ENCODE measurements at regions not wholly inside any gene's neighbourhood (a gene's known extent, or its start where the extent isn't known, plus 50 kb on each side); places are given as distances from the start of the nearest gene placed in this dataset.

DNA sequence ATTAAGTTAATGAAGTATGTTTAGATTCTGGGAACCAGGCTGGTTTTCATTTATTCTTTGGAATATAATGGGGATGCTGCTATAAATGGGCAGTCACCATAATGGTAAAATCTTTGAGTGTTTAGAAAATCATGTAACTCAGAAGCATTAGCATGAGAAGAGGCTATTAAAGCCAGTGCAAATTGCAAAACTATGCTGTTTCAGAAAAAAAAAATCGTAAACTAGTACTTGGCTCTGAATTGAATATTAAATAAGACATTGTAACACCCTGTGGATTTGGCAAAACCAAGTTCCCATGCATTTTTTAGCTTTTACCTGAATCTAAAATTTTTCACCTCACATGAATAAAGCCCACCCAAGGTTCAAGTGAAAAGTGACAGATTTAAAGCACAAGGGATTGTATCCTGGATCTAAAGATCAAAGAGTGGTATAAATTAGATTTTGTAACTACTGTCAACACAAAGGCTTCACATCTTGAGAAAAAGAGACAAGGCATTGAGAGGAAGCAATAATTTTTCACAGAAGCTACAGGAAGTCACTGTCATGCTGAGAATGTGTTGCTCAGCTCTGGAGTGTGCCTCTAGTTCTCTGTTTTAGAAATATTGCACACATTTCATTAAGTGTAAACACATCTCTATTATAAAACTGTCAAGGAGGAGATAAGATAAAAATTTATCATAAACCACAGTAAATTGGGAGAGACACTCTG lies 142.2 kb downstream of the ABCA8 start:
- DNase-seq: no peak
- TF ChIP-seq POLR2A (IDR thresholded peaks at IDR 0.05; ENCODE audit: low read length) (no peak), GATA1 (IDR thresholded peaks at IDR 0.05; ENCODE audit: low read depth, low read length) (no peak)

DNA sequence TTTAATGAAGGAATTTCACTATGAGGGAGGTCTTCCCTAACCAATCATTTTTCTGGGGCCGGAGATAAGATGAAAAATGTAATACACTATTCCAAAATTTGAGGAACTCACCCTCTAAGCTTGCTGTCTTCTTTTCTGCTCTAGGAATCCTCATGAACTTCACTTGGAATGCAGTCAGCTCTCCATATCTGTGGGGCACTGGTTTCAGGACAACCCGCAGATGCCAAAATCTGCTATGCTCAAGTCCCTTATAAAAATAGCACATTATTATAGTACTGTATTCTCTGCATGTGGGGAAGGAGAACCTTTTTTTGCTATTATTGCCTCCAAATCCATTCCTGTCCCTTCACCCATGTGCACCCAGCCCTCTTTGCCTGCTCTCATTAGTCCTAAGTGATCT lies 146.0 kb downstream of the ABCA8 start:
- TF ChIP-seq POLR2A (IDR thresholded peaks at IDR 0.05; ENCODE audit: low read length): no peak
- TF ChIP-seq GATA1 (IDR thresholded peaks at IDR 0.05; ENCODE audit: low read depth, low read length): no peak
- DNase-seq: no peak

- DNase-seq: no peak
- no peak for TF ChIP-seq GATA1 (IDR thresholded peaks at IDR 0.05; ENCODE audit: low read depth, low read length)
- TF ChIP-seq POLR2A (IDR thresholded peaks at IDR 0.05; ENCODE audit: low read length): no peak
Measured at GRCh38 chr17:68807998-68808772, 147.0 kb downstream of the ABCA8 start.

DNA sequence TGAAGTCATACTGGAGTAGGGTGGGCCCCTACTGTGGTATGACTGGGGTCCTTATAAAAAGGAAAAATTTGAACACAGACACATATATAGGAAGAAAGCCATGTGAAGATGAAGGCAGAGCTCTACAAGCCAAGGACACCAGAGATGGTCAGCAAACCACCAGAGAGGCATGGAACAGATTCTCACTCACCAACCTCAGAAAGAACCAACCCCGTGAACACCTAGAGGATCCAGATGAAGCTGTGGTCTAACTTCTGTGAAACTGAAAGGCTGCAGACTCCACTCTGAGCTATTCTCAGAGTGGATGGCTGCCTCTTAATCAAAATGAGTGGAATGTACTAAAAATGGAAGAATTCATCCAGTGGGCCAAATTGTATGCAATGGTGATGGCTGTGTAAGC lies 149.6 kb downstream of the ABCA8 start:
- TF ChIP-seq GATA1 (IDR thresholded peaks at IDR 0.05; ENCODE audit: low read depth, low read length) (no peak), POLR2A (IDR thresholded peaks at IDR 0.05; ENCODE audit: low read length) (no peak)

GRCh38 chr17:68804777-68805520 lies 150.2 kb downstream of the ABCA8 start:
- no peak for TF ChIP-seq POLR2A (IDR thresholded peaks at IDR 0.05; ENCODE audit: low read length)
- TF ChIP-seq GATA1 (IDR thresholded peaks at IDR 0.05; ENCODE audit: low read depth, low read length): no peak
- no peak for DNase-seq

More for the DNA sequence above, 149.6 kb downstream of the ABCA8 start:
- DNase-seq: no peak

GRCh38 chr17:68803164-68803929 lies 151.8 kb downstream of the ABCA8 start:
- TF ChIP-seq GATA1 (IDR thresholded peaks at IDR 0.05; ENCODE audit: low read depth, low read length): no peak
- no peak for TF ChIP-seq POLR2A (IDR thresholded peaks at IDR 0.05; ENCODE audit: low read length)
- DNase-seq: no peak

DNA sequence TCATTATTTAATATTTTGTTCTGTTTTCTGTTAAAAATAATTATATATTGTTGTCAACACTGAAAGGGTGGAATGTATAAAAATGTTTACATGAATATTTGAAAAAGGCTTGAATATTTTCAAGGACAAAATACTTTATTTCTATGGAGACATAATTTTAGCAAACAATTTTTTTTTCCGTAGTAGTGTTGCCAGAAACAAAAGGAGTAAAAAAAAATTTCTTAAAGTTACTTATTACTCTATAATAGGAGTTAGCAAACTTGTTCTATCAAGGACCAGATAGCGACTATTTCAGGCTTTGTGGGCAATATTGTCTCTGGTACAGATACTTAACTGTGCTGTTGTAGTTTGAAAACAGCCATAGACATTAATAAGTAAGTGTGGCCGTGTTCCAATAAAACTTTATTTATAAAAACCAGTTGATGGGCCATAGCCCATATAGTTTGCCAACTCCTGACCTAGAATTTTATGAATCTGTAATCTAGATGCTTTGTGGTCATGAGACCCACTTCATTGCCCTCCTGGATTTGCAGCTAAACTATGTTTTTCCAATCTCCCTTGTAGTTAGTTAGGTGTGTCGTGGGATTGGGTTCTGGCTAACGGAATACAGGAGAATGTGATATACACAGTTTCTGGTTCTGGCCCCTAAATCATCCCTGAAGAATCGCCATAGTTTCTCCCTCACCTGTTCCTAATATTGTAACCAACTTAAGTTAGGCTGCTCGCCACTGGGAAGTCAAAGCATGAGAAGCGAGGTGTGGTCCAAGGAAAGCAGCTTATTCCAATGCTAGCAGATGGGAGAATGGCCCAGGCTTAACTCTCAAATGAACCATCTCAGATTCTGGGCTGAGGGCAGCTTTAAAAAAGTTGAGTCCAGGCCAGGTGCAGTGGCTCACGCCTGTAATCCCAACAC lies 153.6 kb downstream of the ABCA8 start:
- no peak for DNase-seq
- no peak for TF ChIP-seq POLR2A (IDR thresholded peaks at IDR 0.05; ENCODE audit: low read length)
- TF ChIP-seq GATA1 (IDR thresholded peaks at IDR 0.05; ENCODE audit: low read depth, low read length): no peak

DNA sequence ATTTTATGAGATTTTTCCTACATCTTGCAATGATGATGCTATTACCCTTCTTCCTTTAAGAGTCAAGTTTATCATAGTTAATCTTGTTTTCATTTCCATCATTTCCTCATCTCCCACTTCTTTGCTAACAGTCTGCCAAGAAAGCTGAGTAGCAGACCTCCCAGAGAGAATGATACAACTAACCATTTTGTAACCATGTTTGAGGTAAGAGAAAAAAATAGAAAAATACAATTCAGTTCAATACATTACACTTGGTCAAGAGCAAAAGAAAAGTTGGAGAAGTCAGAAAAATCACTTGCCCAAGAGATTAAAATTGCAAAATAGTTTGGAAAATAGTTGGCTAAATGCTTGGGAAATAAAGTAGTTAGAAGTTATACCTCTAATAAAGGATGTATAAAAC lies 154.4 kb downstream of the ABCA8 start:
- TF ChIP-seq GATA1 (IDR thresholded peaks at IDR 0.05; ENCODE audit: low read depth, low read length) (no peak), POLR2A (IDR thresholded peaks at IDR 0.05; ENCODE audit: low read length) (no peak)
- DNase-seq: no peak

GRCh38 chr17:68794636-68795434 lies 160.4 kb downstream of the ABCA8 start:
- no peak for TF ChIP-seq GATA1 (IDR thresholded peaks at IDR 0.05; ENCODE audit: low read depth, low read length)
- TF ChIP-seq POLR2A (IDR thresholded peaks at IDR 0.05; ENCODE audit: low read length): no peak
- no peak for DNase-seq

GRCh38 chr17:68792873-68793272 lies 162.3 kb downstream of the ABCA8 start:
- DNase-seq: no peak

DNA sequence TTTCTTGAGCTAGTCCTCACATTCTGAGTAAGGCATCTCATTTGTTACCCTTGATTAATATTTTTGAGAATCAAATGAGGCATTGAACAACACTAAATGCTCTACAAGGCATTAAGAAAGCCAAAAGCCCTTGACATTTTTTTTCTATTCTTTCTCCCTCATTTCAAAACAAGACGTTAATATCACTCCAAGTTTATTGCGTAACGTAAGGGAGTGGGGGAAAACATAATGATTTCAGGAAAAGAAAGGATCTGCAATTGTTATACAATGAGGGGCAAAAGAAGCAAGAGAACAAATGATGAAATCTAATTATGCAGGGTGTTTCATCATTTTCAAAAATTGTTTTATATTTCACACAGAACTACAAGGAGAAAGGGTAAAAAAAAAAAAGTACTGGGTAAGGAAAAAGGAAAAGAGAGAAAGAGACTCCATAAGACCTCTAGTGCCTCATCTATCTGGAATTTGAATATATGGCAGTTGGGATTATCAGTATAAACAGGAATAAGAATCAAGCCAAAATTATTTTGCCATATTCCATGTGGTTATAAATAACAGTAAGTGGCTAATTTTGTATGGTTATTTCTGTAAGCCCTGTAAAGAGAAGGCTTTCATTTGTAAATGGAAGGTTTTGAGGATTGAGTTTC lies 163.0 kb downstream of the ABCA8 start:
- DNase-seq: no peak
- TF ChIP-seq POLR2A (IDR thresholded peaks at IDR 0.05; ENCODE audit: low read length) (no peak), GATA1 (IDR thresholded peaks at IDR 0.05; ENCODE audit: low read depth, low read length) (no peak)

More at GRCh38 chr17:68792873-68793272, 162.3 kb downstream of the ABCA8 start:
- TF ChIP-seq POLR2A (IDR thresholded peaks at IDR 0.05; ENCODE audit: low read length) (no peak), GATA1 (IDR thresholded peaks at IDR 0.05; ENCODE audit: low read depth, low read length) (no peak)

Measured in erythroblast (primary cell).